Smooth muscle cell (in vitro differentiated cells): ENCODE measurements at regions not wholly inside any gene's neighbourhood (a gene's known extent, or its start where the extent isn't known, plus 50 kb on each side); places are given as distances from the start of the nearest gene placed in this dataset.

Experiments
- DNase-seq: peaks from one replicate; lab custom pipeline; 2025; ENCODE audit not compliant: unreplicated experiment; lab: John Stamatoyannopoulos, UW
- H2AFZ ChIP-seq: fragments of 200-600 bp; sonication (generic); 2 replicates; pipeline ENCODE4 v1.6.0; 2016; ENCODE audit warnings: antibody characterized with exemption, low read depth, mild to moderate bottlenecking
- H3F3A ChIP-seq: fragments of 200-600 bp; sonication (generic); 2 replicates; pipeline ENCODE4 v1.6.0; 2017; ENCODE audit warnings: antibody characterized with exemption, low read depth
- H3K27ac ChIP-seq: fragments of 200-600 bp; sonication (generic); 2 replicates; pipeline ENCODE4 v1.5.1; 2016; ENCODE audit warnings: low read depth, mild to moderate bottlenecking
- H3K27me3 ChIP-seq: fragments of 200-600 bp; sonication (generic); 2 replicates; pipeline ENCODE4 v1.6.1; 2016; ENCODE audit warnings: low read depth, mild to moderate bottlenecking
- H3K36me3 ChIP-seq: fragments of 200-600 bp; sonication (generic); 2 replicates; pipeline ENCODE4 v1.5.1; 2016; ENCODE audit warnings: low read depth
- H3K4me1 ChIP-seq: fragments of 200-600 bp; sonication (generic); 2 replicates; pipeline ENCODE4 v1.5.1; 2016; ENCODE audit warnings: low read depth
- H3K4me2 ChIP-seq: fragments of 200-600 bp; sonication (generic); 2 replicates; pipeline ENCODE4 v1.6.0; 2016; ENCODE audit warnings: mild to moderate bottlenecking
- H3K4me3 ChIP-seq: fragments of 200-600 bp; sonication (generic); 2 replicates; pipeline ENCODE4 v1.5.1; 2016; ENCODE audit warnings: mild to moderate bottlenecking
- H3K79me2 ChIP-seq: fragments of 200-600 bp; sonication (generic); 2 replicates; pipeline ENCODE4 v1.6.0; 2016; ENCODE audit warnings: low read depth, mild to moderate bottlenecking
- H3K9ac ChIP-seq: fragments of 200-600 bp; sonication (generic); 2 replicates; pipeline ENCODE4 v1.6.0; 2016; ENCODE audit warnings: low read depth
- H3K9me3 ChIP-seq: fragments of 200-600 bp; sonication (generic); replicated peaks from 2 replicates; pipeline ENCODE4 v1.5.1; 2016; ENCODE audit warnings: low read depth
- H4K20me1 ChIP-seq: fragments of 200-600 bp; sonication (generic); 2 replicates; pipeline ENCODE4 v1.6.0; 2016; ENCODE audit warnings: low read depth
- CTCF ChIP-seq: fragments of 200-600 bp; sonication (generic); IDR thresholded peaks from 2 replicates; pipeline ENCODE4 v1.5.1; 2017; ENCODE audit warnings: borderline replicate concordance, mild to moderate bottlenecking, antibody characterized with exemption; ENCODE audit not compliant: insufficient read depth, poor library complexity, severe bottlenecking
- WGBS: methylation state at CpG from one replicate; pipeline ENCODE4 v1.1.7; 2016; ENCODE audit warnings: low lambda C conversion rate; 5-methylcytosine and 5-hydroxymethylcytosine counted together

DNA sequence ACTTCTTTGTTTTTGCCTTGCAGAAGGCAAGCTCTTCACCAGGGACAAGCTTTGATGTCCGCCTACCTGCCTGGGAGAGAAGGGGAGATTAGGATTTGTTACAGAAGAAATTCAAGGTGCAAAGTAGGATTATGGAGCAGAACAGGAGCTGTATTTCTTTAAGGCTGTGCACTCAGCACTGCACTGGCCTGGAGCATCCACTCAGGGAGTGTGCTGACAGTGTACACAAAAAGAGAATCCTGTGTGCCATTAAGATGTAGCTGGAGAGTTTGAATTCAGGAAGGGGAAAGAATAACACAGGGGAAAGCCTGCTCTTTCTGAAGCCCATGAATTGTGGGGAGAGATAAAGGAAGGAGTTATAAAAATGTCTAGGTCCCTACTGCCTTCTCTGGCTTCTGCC lies 137.7 kb upstream of the ETS2 start:
- Histone ChIP-seq H3K9ac (no peak overlapping the region), H3K27ac (no peak overlapping the region), H3K27me3 (peaks cover 5% of the 10 kb centered on the region), H4K20me1 (no peaks in the 10 kb centered on the region), H3F3A (no peaks in the 10 kb centered on the region), H2AFZ (no peak overlapping the region), H3K9me3 (no peaks in the 10 kb centered on the region), H3K4me3 (no peak overlapping the region), H3K36me3 (no peaks in the 10 kb centered on the region), H3K4me1 (no peaks in the 10 kb centered on the region), H3K4me2 (no peak overlapping the region), H3K79me2 (no peaks in the 10 kb centered on the region)
- no peak for DNase-seq
- WGBS = 80% methylated on average over 1 of the region's 1 CpG
- no peak for TF ChIP-seq CTCF

DNA sequence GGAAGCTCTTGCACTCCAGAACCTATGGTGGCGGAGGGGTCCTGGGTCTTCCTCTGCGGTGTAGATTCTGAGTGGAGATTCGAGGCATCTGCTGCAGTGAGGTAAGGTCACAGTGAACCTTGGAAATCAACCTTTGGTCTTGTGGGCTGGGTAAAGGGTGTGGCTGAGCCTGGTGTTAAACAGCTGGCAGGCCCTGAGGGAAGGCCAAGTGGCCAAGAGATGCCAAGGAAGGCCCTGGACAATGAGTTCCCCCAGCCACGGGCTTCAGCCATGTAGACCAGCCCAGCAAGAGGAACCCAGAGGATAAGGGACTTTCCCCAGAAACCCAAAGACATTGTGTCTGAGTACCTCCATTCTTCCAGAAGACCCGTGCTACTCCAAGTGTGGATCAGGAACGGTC lies 137.2 kb upstream of the ETS2 start:
- no peaks in the 10 kb centered on the region for H3F3A ChIP-seq
- H2AFZ ChIP-seq = no peak overlapping the region
- H3K36me3 ChIP-seq = no peaks in the 10 kb centered on the region
- no peaks in the 10 kb centered on the region for H4K20me1 ChIP-seq
- H3K27me3 ChIP-seq = peaks cover 3% of the 10 kb centered on the region
- no peaks in the 10 kb centered on the region for H3K4me1 ChIP-seq
- DNase-seq = no peak
- no peak overlapping the region for H3K27ac ChIP-seq
- no peak overlapping the region for H3K4me2 ChIP-seq
- H3K4me3 ChIP-seq = no peak overlapping the region
- TF ChIP-seq CTCF = no peak
- H3K9ac ChIP-seq = no peak overlapping the region
- WGBS = 88% methylated on average over 6 of the region's 6 CpGs
- H3K9me3 ChIP-seq = no peaks in the 10 kb centered on the region
- H3K79me2 ChIP-seq = no peaks in the 10 kb centered on the region

- Histone ChIP-seq H3K9me3 (no peaks in the 10 kb centered on the region), H3K79me2 (no peaks in the 10 kb centered on the region), H3K27me3 (no peaks in the 10 kb centered on the region), H4K20me1 (no peaks in the 10 kb centered on the region), H3K9ac (no peak overlapping the region), H3K4me1 (no peaks in the 10 kb centered on the region), H3K27ac (no peak overlapping the region), H3K4me3 (no peak overlapping the region), H2AFZ (no peak overlapping the region), H3F3A (no peaks in the 10 kb centered on the region), H3K4me2 (no peak overlapping the region), H3K36me3 (no peaks in the 10 kb centered on the region)
- WGBS = 87% methylated on average over 6 of the region's 6 CpGs
- peak; percentile 48 for TF ChIP-seq CTCF
- no peak for DNase-seq
These were observed 136.5 kb upstream of the ETS2 start for GRCh38 chr21:38669186-38669585.

DNA sequence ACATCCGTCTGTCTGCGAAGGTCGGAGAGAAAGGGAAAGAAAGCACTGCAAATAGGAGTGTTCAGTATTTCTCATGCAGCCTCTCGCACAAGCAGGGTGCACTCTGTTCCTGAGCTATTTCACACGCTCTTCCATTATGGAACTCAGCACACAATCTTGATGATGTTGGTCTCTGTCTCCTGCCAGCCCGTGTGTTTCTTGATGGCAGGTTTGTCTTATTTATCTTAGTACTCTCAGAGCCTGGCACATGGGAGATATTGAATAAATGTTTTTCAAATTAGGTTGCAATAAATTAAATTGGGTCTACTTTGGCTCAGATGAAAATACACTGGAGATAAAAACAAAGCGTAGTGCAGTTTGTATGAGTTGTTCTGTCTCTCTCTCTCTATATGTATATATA lies 134.9 kb upstream of the ETS2 start:
- Histone ChIP-seq H3K9ac (no peak overlapping the region), H3K27ac (no peak overlapping the region), H3K79me2 (no peaks in the 10 kb centered on the region), H4K20me1 (no peaks in the 10 kb centered on the region), H2AFZ (no peak overlapping the region), H3K9me3 (no peaks in the 10 kb centered on the region), H3K27me3 (no peaks in the 10 kb centered on the region), H3K36me3 (no peaks in the 10 kb centered on the region), H3K4me1 (peaks cover 11% of the 10 kb centered on the region), H3K4me3 (no peak overlapping the region), H3K4me2 (no peak overlapping the region), H3F3A (no peaks in the 10 kb centered on the region)
- no peak for TF ChIP-seq CTCF
- WGBS = 95% methylated on average over 7 of the region's 7 CpGs
- no peak for DNase-seq
